Lower leg skin (tissue), 4 donors: ENCODE measurements at regions not wholly inside any gene's neighbourhood (a gene's known extent, or its start where the extent isn't known, plus 50 kb on each side); places are given as distances from the start of the nearest gene placed in this dataset.

Source experiments
- DNase-seq, 2 donors: peaks; one replicate each; pipeline ENCODE4 v3.0.0-alpha.2; 2019; ENCODE audit warnings: low spot score in 2 of 2
- H3K4me3 ChIP-seq: fragments of 200-600 bp; sonication (generic); 2 replicates; pipeline ENCODE4 v1.5.1; 2017; ENCODE audit warnings: mild to moderate bottlenecking, low read depth; ENCODE audit not compliant: poor library complexity, severe bottlenecking
- CTCF ChIP-seq, 3 donors: fragments of 450-650 bp; IDR thresholded peaks; one replicate each; pipeline ENCODE4 v1.5.1; 2016; ENCODE audit warnings: antibody characterized with exemption in 3 of 3, mild to moderate bottlenecking in 3 of 3, moderate library complexity in 2 of 3
- POLR2A ChIP-seq, 2 donors: fragments of 450-650 bp; IDR thresholded peaks; one replicate each; pipeline ENCODE4 v1.6.1; 2016 to 2017; ENCODE audit warnings: antibody characterized with exemption in 2 of 2, mild to moderate bottlenecking in 1 of 2, moderate library complexity in 1 of 2
- WGBS, 2 donors: methylation state at CpG; one replicate each; pipeline ENCODE4 v1.1.5; 2018; 5-methylcytosine and 5-hydroxymethylcytosine counted together
- intact Hi-C: fragments of 100-400 bp; cut with DNase I; formaldehyde crosslinking; loops from one replicate; pipeline ENCODE4 v1.15.0; 2023; ENCODE audit warnings: low total_unique reads

GRCh38 chr6:82711971-82712370 lies 348.4 kb downstream of the TPBG start:
- 41% methylated on average over 2 of the region's 2 CpGs for WGBS, 2 donors
- peak in 1 of 2 donors; percentile 36 for DNase-seq
- TF ChIP-seq POLR2A (IDR thresholded peaks at IDR 0.05): no peak
- TF ChIP-seq CTCF (IDR thresholded peaks at IDR 0.05): no peak
- H3K4me3 ChIP-seq: no peak overlapping the region
- intact Hi-C loops: no loop called here

- 64 to 76% methylated on average over 2 of the region's 2 CpGs for WGBS, 2 donors
- TF ChIP-seq CTCF (IDR thresholded peaks at IDR 0.05): no peak
- intact Hi-C loops: no loop called here
- H3K4me3 ChIP-seq: no peak overlapping the region
- DNase-seq: no peak
Measured at GRCh38 chr6:82712389-82712788, 348.8 kb downstream of the TPBG start.

GRCh38 chr6:82712826-82713225 lies 349.2 kb downstream of the TPBG start:
- intact Hi-C loops: no loop called here
- no peak overlapping the region for H3K4me3 ChIP-seq
- 28 to 42% methylated on average over 1 of the region's 1 CpG for WGBS, 2 donors
- no peak for DNase-seq
- TF ChIP-seq CTCF (IDR thresholded peaks at IDR 0.05) (no peak), POLR2A (IDR thresholded peaks at IDR 0.05) (no peak)

- 81 to 83% methylated on average over 4 of the region's 4 CpGs for WGBS, 2 donors
- intact Hi-C loops: no loop called here
- no peak for DNase-seq
- TF ChIP-seq CTCF (IDR thresholded peaks at IDR 0.05) (no peak), POLR2A (IDR thresholded peaks at IDR 0.05) (no peak)
- H3K4me3 ChIP-seq: no peak overlapping the region
Measured at GRCh38 chr6:82720992-82721391, 344.6 kb downstream of the UBE3D start.

- 77 to 78% methylated on average over 4 of the region's 4 CpGs for WGBS, 2 donors
- H3K4me3 ChIP-seq: no peak overlapping the region
- intact Hi-C loops: no loop called here
- TF ChIP-seq CTCF (IDR thresholded peaks at IDR 0.05) (no peak), POLR2A (IDR thresholded peaks at IDR 0.05) (no peak)
- DNase-seq: no peak
Measured at GRCh38 chr6:82735790-82736189, 329.9 kb downstream of the UBE3D start.

GRCh38 chr6:82737965-82738364 lies 327.7 kb downstream of the UBE3D start:
- TF ChIP-seq POLR2A (IDR thresholded peaks at IDR 0.05): no peak
- TF ChIP-seq CTCF (IDR thresholded peaks at IDR 0.05): no peak
- intact Hi-C loops: no loop called here
- no peak overlapping the region for H3K4me3 ChIP-seq
- no peak for DNase-seq
- WGBS, 2 donors: 81 to 89% methylated on average over 1 of the region's 1 CpG
